Mesothelial cell of epicardium (in vitro differentiated cells): ENCODE measurements at regions not wholly inside any gene's neighbourhood (a gene's known extent, or its start where the extent isn't known, plus 50 kb on each side); places are given as distances from the start of the nearest gene placed in this dataset.

Source experiments
- DNase-seq, 2 experiments: peaks; one replicate each; pipeline ENCODE4 v3.0.0; 2021; ENCODE audit warnings: low spot score in 2 of 2; ENCODE audit not compliant: unreplicated experiment in 2 of 2
- H3K27ac Mint-ChIP-seq: 2 replicates; pipeline ENCODE4 v1.8.0; 2021; ENCODE audit warnings: mixed read lengths
- H3K27me3 Mint-ChIP-seq: 2 replicates; pipeline ENCODE4 v1.8.0; 2021; ENCODE audit warnings: low read depth, mixed read lengths
- H3K36me3 Mint-ChIP-seq: 2 replicates; pipeline ENCODE4 v1.8.0; 2021; ENCODE audit warnings: mixed read lengths
- H3K4me1 Mint-ChIP-seq: 2 replicates; pipeline ENCODE4 v1.8.0; 2021; ENCODE audit warnings: mixed read lengths
- H3K4me3 Mint-ChIP-seq: 2 replicates; pipeline ENCODE4 v1.8.0; 2021; ENCODE audit warnings: mild to moderate bottlenecking, moderate library complexity, mixed read lengths
- H3K9me3 Mint-ChIP-seq: 2 replicates; pipeline ENCODE4 v1.8.0; 2021; ENCODE audit warnings: mixed read lengths
- CTCF ChIP-seq: fragments of 200-600 bp; sonication (generic); IDR thresholded peaks from one replicate; pipeline ENCODE4 v1.5.0; 2021; ENCODE audit warnings: antibody characterized with exemption; ENCODE audit not compliant: unreplicated experiment

- Mint-ChIP-seq H3K27ac (no peak overlapping the region), H3K27me3 (no peaks in the 10 kb centered on the region), H3K4me1 (peaks cover 41% of the 10 kb centered on the region), H3K4me3 (no peak overlapping the region), H3K9me3 (no peaks in the 10 kb centered on the region), H3K36me3 (no peaks in the 10 kb centered on the region)
- DNase-seq, result no peak
- no peak for TF ChIP-seq CTCF
Measured at GRCh38 chr1:201673915-201674314, 135.0 kb downstream of the NAV1 start.

- no peak overlapping the region for H3K4me3 Mint-ChIP-seq
- no peak for DNase-seq
- peaks cover 3% of the 10 kb centered on the region for H3K36me3 Mint-ChIP-seq
- peaks cover 3% of the 10 kb centered on the region for H3K9me3 Mint-ChIP-seq
- H3K4me1 Mint-ChIP-seq, result peaks cover 42% of the 10 kb centered on the region
- no peak for TF ChIP-seq CTCF
- H3K27me3 Mint-ChIP-seq, result no peaks in the 10 kb centered on the region
- H3K27ac Mint-ChIP-seq, result peak overlapping the region; percentile 47
Measured at GRCh38 chr1:201675143-201675542, 136.2 kb downstream of the NAV1 start.

- H3K4me1 Mint-ChIP-seq, result peaks cover 47% of the 10 kb centered on the region
- DNase-seq, result no peak
- H3K27me3 Mint-ChIP-seq, result no peaks in the 10 kb centered on the region
- no peak for TF ChIP-seq CTCF
- H3K36me3 Mint-ChIP-seq, result peaks cover 8% of the 10 kb centered on the region
- H3K4me3 Mint-ChIP-seq, result no peak overlapping the region
- peaks cover 6% of the 10 kb centered on the region for H3K9me3 Mint-ChIP-seq
- H3K27ac Mint-ChIP-seq, result peak overlapping the region; percentile 83
Measured at GRCh38 chr1:201676197-201676596, 137.3 kb downstream of the NAV1 start.

- peak overlapping the region; percentile 83 for H3K27ac Mint-ChIP-seq
- H3K4me3 Mint-ChIP-seq, result no peak overlapping the region
- peaks cover 6% of the 10 kb centered on the region for H3K9me3 Mint-ChIP-seq
- H3K27me3 Mint-ChIP-seq, result no peaks in the 10 kb centered on the region
- peaks cover 8% of the 10 kb centered on the region for H3K36me3 Mint-ChIP-seq
- DNase-seq, result no peak
- peaks cover 47% of the 10 kb centered on the region for H3K4me1 Mint-ChIP-seq
- TF ChIP-seq CTCF, result no peak
Measured at GRCh38 chr1:201676641-201677040, 137.7 kb downstream of the NAV1 start.

GRCh38 chr1:201678264-201679101, 139.6 kb downstream of the NAV1 start:
- H3K9me3 Mint-ChIP-seq, result peaks cover 6% of the 10 kb centered on the region
- peaks cover 8% of the 10 kb centered on the region for H3K36me3 Mint-ChIP-seq
- H3K4me1 Mint-ChIP-seq, result peaks cover 31% of the 10 kb centered on the region
- H3K4me3 Mint-ChIP-seq, result no peak overlapping the region
- no peak for TF ChIP-seq CTCF
- no peak overlapping the region for H3K27ac Mint-ChIP-seq
- no peak for DNase-seq
- no peaks in the 10 kb centered on the region for H3K27me3 Mint-ChIP-seq
